K562 (cell line): ENCODE measurements at regions not wholly inside any gene's neighbourhood (a gene's known extent, or its start where the extent isn't known, plus 50 kb on each side); places are given as distances from the start of the nearest gene placed in this dataset.

Experiments
- ATAC-seq: fragments of 200-7000 bp; cut with Tn5 transposase; 3 replicates; pipeline ENCODE4 v1.9.1; 2020; ENCODE audit warnings: moderate library complexity
- BruUV-seq: library from RNA; stranded (reverse); fragments of 400-500 nt; replicated peaks from 2 replicates; lab custom pipeline; 2021; lab: Mats Ljungman, UMichigan
- CTCF ChIA-PET: fragments of 300-600 bp; formaldehyde crosslinking; extraction: SDS; loops from one replicate; lab custom pipeline; 2021; ENCODE audit warnings: low intra/inter-chr PET ratio; lab: Yijun Ruan, JAX
- POLR2A ChIA-PET: fragments of 300-600, 350-650 bp; sonication (Branson Sonifier 250); formaldehyde crosslinking; extraction: SDS; loops from one replicate; lab custom pipeline; 2021; ENCODE audit warnings: antibody characterized with exemption, inconsistent platforms; lab: Yijun Ruan, JAX
- DNase-seq, 4 experiments: peaks; one replicate each; pipeline versions ENCODE4 v3.0.0 to v3.0.0-alpha.2; 2011 to 2018; ENCODE audit warnings: low spot score in 3 of 4, mixed read lengths in 3 of 4; ENCODE audit errors: extremely low read depth in 1 of 4
- FAIRE-seq: peaks from 2 replicates; lab custom pipeline; 2011; peaks lifted over from hg19 to GRCh38; lab: Jason Lieb, UNC
- H2AFZ ChIP-seq: 2 replicates; pipeline ENCODE4 v1.6.0; 2011; ENCODE audit warnings: low read depth, low read length, control low read depth, inconsistent platforms
- H3K27ac ChIP-seq: fragments of 200-600 bp; 3 replicates; pipeline ENCODE4 v1.8.0; 2011; ENCODE audit warnings: low read depth, mild to moderate bottlenecking, control low read depth, inconsistent platforms, low read length, moderate library complexity, mixed read lengths; ENCODE audit errors: extremely low read depth
- H3K27me3 ChIP-seq, 2 experiments: fragments of 300-600 bp in 1 of 2; 2 replicates in 1 of 2; 3 replicates in 1 of 2; pipeline versions ENCODE4 v1.6.0 to v1.8.0; 2011; ENCODE audit warnings: inconsistent platforms in 2 of 2, low read length in 2 of 2, mild to moderate bottlenecking in 1 of 2, mixed read lengths in 1 of 2, moderate library complexity in 1 of 2; ENCODE audit not compliant: control insufficient read depth in 2 of 2, insufficient read depth in 2 of 2
- H3K36me3 ChIP-seq: fragments of 300-600 bp; 3 replicates; pipeline ENCODE4 v1.8.0; 2011; ENCODE audit warnings: mild to moderate bottlenecking, low read length, inconsistent platforms; ENCODE audit not compliant: control insufficient read depth, insufficient read depth
- H3K4me1 ChIP-seq, 2 experiments: fragments of 200-600 bp in 1 of 2; replicated peaks in 1 of 2; 2 replicates in 1 of 2; 3 replicates in 1 of 2; pipeline versions ENCODE4 v1.5.1 to v1.8.0; 2011; ENCODE audit warnings: inconsistent platforms in 2 of 2, low read length in 2 of 2, mild to moderate bottlenecking in 1 of 2, mixed read lengths in 1 of 2, moderate library complexity in 1 of 2; ENCODE audit not compliant: control insufficient read depth in 2 of 2, insufficient read depth in 2 of 2
- H3K4me2 ChIP-seq: 2 replicates; pipeline ENCODE4 v1.6.1; 2011; ENCODE audit warnings: low read length, control low read depth, inconsistent platforms, mixed read lengths; ENCODE audit not compliant: insufficient read depth
- H3K4me3 ChIP-seq: fragments of 200-600 bp; sonication (generic), shearing (Covaris generic); 2 replicates; pipeline ENCODE4 v1.5.1; 2016; ENCODE audit warnings: control low read depth, inconsistent platforms
- H3K79me2 ChIP-seq: fragments of 200-600 bp; 3 replicates; pipeline ENCODE4 v1.8.0; 2011; ENCODE audit warnings: low read length, inconsistent platforms; ENCODE audit not compliant: control insufficient read depth, insufficient read depth
- H3K9ac ChIP-seq, 2 experiments: 2 replicates each; pipeline versions ENCODE4 v1.6.0 to v1.6.1; 2011; ENCODE audit warnings: low read depth in 2 of 2, low read length in 2 of 2, control low read depth in 1 of 2, inconsistent platforms in 1 of 2, mild to moderate bottlenecking in 1 of 2, mixed read lengths in 1 of 2; ENCODE audit not compliant: insufficient read depth in 1 of 2
- H3K9me1 ChIP-seq: one replicate; pipeline ENCODE4 v1.6.0; 2011; ENCODE audit warnings: inconsistent platforms, mild to moderate bottlenecking, low read length, moderate library complexity; ENCODE audit not compliant: control insufficient read depth, insufficient read depth
- H3K9me3 ChIP-seq: replicated peaks from 2 replicates; pipeline ENCODE4 v1.5.1; 2011; ENCODE audit warnings: low read depth, low read length, inconsistent platforms; ENCODE audit not compliant: control insufficient read depth, insufficient read depth
- H4K20me1 ChIP-seq: replicated peaks from 2 replicates; pipeline ENCODE4 v1.6.1; 2011; ENCODE audit warnings: low read length, inconsistent platforms, mixed read lengths; ENCODE audit not compliant: control insufficient read depth, insufficient read depth
- CBX1 ChIP-seq: sonication (generic); IDR thresholded peaks from 2 replicates; pipeline ENCODE4 v1.6.1; 2016; ENCODE audit warnings: antibody characterized with exemption, low read depth, mild to moderate bottlenecking
- ELF1 ChIP-seq: fragments of 200-800 bp; sonication (Bioruptor generic); IDR thresholded peaks from 2 replicates; pipeline ENCODE4 v1.6.1; 2016; ENCODE audit warnings: missing genetic modification characterization, missing compliant biosample characterization
- FOXJ3 ChIP-seq: sonication (generic); formaldehyde crosslinking; IDR thresholded peaks from 2 replicates; pipeline ENCODE4 v1.4.0; 2020; ENCODE audit warnings: mild to moderate bottlenecking, missing genetic modification reagents
- KAT7 ChIP-seq: sonication (generic); formaldehyde crosslinking; IDR thresholded peaks from 2 replicates; pipeline ENCODE4 v1.8.0; 2022; ENCODE audit warnings: missing genetic modification reagents, mild to moderate bottlenecking, borderline replicate concordance
- KDM4B ChIP-seq, 2 experiments: fragments of 450-650 bp in 1 of 2; sonication (generic) in 1 of 2; IDR thresholded peaks; 2 replicates each; pipeline ENCODE4 v1.6.1; 2016 to 2017; ENCODE audit warnings: borderline replicate concordance in 2 of 2, antibody characterized with exemption in 1 of 2, low read depth in 1 of 2, mild to moderate bottlenecking in 1 of 2
- PKNOX1 ChIP-seq: fragments of 450-650 bp; IDR thresholded peaks from 2 replicates; pipeline ENCODE4 v1.6.1; 2016
- RFX1 ChIP-seq: fragments of 450-650 bp; IDR thresholded peaks from 2 replicates; pipeline ENCODE4 v1.6.1; 2016; ENCODE audit warnings: mild to moderate bottlenecking, moderate library complexity
- RUNX1 ChIP-seq: sonication (generic); IDR thresholded peaks from 2 replicates; pipeline ENCODE4 v1.6.1; 2016; ENCODE audit warnings: antibody characterized with exemption, low read depth
- ZFX ChIP-seq: sonication (generic); formaldehyde crosslinking; IDR thresholded peaks from 2 replicates; pipeline ENCODE4 v1.8.0; 2022; ENCODE audit warnings: mild to moderate bottlenecking, missing genetic modification reagents, moderate library complexity
- WGBS: fragments of 100-300 bp; shearing (Covaris generic); methylation state at CpG from one replicate; pipeline ENCODE4 v1.1.6; 2016; ENCODE audit warnings: low coverage, mixed read lengths; ENCODE audit not compliant: insufficient coverage; ENCODE audit errors: missing lambda C conversion rate; 5-methylcytosine and 5-hydroxymethylcytosine counted together
- in situ Hi-C: fragments of 300-500 bp; cut with MboI; formaldehyde crosslinking; loops from 4 replicates; pipeline ENCODE4 v1.15.0; 2018; ENCODE audit warnings: inconsistent platforms, mixed read lengths
- intact Hi-C: fragments of 100-400 bp; cut with micrococcal nuclease; formaldehyde crosslinking; loops from 2 replicates; pipeline ENCODE4 v1.14.2; 2022
- TF ChIP-seq, protein P1 (sequence below), 3 experiments: fragments of 200-800 bp in 1 of 3; fragments of 250-450 bp in 1 of 3; fragments of 450-650 bp in 1 of 3; sonication (Bioruptor Pico) in 1 of 3; sonication (Bioruptor generic) in 1 of 3; formaldehyde crosslinking in 1 of 3; IDR thresholded peaks; 2 replicates each; pipeline versions ENCODE4 v1.6.1 to v1.8.0; 2016 to 2022; ENCODE audit warnings: mild to moderate bottlenecking in 2 of 3, missing genetic modification characterization in 2 of 3, missing compliant biosample characterization in 1 of 3, moderate library complexity in 1 of 3
- TF ChIP-seq, protein P2 (sequence below): fragments of 450-650 bp; IDR thresholded peaks from 2 replicates; pipeline ENCODE4 v1.7.1; 2018; ENCODE audit warnings: mild to moderate bottlenecking, low read depth; ENCODE audit not compliant: partially characterized antibody
- TF ChIP-seq, protein P3 (sequence below): fragments of 250-450 bp; sonication (Bioruptor Pico); IDR thresholded peaks from 2 replicates; pipeline ENCODE4 v1.8.0; 2022; ENCODE audit warnings: moderate library complexity, mild to moderate bottlenecking, inconsistent platforms

DNA sequence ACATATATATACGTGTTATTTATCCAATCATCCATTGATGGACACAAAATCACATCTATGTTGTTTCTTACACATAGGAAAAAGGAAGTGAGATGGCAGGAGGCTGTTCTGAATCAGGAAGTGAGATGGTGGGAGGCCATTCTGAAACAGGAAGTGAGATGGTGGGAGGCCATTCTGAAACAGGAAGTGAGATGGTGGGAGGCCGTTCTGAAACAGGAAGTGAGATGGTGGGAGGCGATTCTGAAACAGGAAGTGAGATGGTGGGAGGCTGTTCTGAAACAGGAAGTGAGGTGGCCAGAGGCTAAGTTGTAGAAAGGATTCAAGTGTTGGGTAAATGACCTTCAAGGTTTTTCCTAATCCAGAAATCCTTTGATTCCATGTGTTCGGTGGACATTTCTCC lies 921.5 kb downstream of the TYW1 start:
- DNase-seq, result peak in 1 of 4 experiments; percentile 34
- Histone ChIP-seq H3K79me2 (no peaks in the 10 kb centered on the region), H3K9me3 (no peaks in the 10 kb centered on the region; the same call in 1 of the 2 replicates), H3K36me3 (no peaks in the 10 kb centered on the region), H2AFZ (no peak overlapping the region), H3K27me3 (no peaks in the 10 kb centered on the region), H3K27ac (no peak overlapping the region), H4K20me1 (no peaks in the 10 kb centered on the region), H3K4me1 (no peaks in the 10 kb centered on the region), H3K9me1 (no peaks in the 10 kb centered on the region), H3K4me3 (no peak overlapping the region), H3K4me2 (no peak overlapping the region), H3K9ac (no peak overlapping the region)
- intact Hi-C loops, result no loop called here
- ChIA-PET POLR2A (no interaction called here), CTCF (no interaction called here)
- ATAC-seq, result no peak
- no peak for FAIRE-seq
- in situ Hi-C loops, result no loop called here
- no TSS peak for BruUV-seq
- WGBS, result 6% methylated on average over 4 of the region's 4 CpGs
- TF ChIP-seq ZFX, result no peak
- TF ChIP-seq RFX1, result no peak
- no peak for TF ChIP-seq RUNX1
- no peak for TF ChIP-seq CBX1
- TF ChIP-seq, protein P1, sequence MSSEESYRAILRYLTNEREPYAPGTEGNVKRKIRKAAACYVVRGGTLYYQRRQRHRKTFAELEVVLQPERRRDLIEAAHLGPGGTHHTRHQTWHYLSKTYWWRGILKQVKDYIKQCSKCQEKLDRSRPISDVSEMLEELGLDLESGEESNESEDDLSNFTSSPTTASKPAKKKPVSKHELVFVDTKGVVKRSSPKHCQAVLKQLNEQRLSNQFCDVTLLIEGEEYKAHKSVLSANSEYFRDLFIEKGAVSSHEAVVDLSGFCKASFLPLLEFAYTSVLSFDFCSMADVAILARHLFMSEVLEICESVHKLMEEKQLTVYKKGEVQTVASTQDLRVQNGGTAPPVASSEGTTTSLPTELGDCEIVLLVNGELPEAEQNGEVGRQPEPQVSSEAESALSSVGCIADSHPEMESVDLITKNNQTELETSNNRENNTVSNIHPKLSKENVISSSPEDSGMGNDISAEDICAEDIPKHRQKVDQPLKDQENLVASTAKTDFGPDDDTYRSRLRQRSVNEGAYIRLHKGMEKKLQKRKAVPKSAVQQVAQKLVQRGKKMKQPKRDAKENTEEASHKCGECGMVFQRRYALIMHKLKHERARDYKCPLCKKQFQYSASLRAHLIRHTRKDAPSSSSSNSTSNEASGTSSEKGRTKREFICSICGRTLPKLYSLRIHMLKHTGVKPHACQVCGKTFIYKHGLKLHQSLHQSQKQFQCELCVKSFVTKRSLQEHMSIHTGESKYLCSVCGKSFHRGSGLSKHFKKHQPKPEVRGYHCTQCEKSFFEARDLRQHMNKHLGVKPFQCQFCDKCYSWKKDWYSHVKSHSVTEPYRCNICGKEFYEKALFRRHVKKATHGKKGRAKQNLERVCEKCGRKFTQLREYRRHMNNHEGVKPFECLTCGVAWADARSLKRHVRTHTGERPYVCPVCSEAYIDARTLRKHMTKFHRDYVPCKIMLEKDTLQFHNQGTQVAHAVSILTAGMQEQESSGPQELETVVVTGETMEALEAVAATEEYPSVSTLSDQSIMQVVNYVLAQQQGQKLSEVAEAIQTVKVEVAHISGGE (CRISPR knock-in tag; IDR thresholded peaks at IDR 0.05), result no peak
- TF ChIP-seq, protein P2, sequence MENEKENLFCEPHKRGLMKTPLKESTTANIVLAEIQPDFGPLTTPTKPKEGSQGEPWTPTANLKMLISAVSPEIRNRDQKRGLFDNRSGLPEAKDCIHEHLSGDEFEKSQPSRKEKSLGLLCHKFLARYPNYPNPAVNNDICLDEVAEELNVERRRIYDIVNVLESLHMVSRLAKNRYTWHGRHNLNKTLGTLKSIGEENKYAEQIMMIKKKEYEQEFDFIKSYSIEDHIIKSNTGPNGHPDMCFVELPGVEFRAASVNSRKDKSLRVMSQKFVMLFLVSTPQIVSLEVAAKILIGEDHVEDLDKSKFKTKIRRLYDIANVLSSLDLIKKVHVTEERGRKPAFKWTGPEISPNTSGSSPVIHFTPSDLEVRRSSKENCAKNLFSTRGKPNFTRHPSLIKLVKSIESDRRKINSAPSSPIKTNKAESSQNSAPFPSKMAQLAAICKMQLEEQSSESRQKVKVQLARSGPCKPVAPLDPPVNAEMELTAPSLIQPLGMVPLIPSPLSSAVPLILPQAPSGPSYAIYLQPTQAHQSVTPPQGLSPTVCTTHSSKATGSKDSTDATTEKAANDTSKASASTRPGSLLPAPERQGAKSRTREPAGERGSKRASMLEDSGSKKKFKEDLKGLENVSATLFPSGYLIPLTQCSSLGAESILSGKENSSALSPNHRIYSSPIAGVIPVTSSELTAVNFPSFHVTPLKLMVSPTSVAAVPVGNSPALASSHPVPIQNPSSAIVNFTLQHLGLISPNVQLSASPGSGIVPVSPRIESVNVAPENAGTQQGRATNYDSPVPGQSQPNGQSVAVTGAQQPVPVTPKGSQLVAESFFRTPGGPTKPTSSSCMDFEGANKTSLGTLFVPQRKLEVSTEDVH, result peak; percentile 67
- TF ChIP-seq KAT7 (CRISPR knock-in tag), result no peak
- TF ChIP-seq KDM4B (IDR thresholded peaks at IDR 0.05; ENCODE audit: borderline replicate concordance in 2 of 2, low read depth in 1 of 2), result no peak
- peak; percentile 86 for TF ChIP-seq ELF1 (tag)
- TF ChIP-seq FOXJ3, result no peak
- TF ChIP-seq PKNOX1, result 0 out of 2 replicates have a peak, but pooled peaks have one; percentile 24
- TF ChIP-seq, protein P3, sequence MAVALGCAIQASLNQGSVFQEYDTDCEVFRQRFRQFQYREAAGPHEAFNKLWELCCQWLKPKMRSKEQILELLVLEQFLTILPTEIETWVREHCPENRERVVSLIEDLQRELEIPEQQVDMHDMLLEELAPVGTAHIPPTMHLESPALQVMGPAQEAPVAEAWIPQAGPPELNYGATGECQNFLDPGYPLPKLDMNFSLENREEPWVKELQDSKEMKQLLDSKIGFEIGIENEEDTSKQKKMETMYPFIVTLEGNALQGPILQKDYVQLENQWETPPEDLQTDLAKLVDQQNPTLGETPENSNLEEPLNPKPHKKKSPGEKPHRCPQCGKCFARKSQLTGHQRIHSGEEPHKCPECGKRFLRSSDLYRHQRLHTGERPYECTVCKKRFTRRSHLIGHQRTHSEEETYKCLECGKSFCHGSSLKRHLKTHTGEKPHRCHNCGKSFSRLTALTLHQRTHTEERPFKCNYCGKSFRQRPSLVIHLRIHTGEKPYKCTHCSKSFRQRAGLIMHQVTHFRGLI (CRISPR knock-in tag), result 0 out of 2 replicates have a peak, but pooled peaks have one; percentile 6
